HG03457 (cell line): ENCODE measurements at regions not wholly inside any gene's neighbourhood (a gene's known extent, or its start where the extent isn't known, plus 50 kb on each side); places are given as distances from the start of the nearest gene placed in this dataset.

ENCODE experiments used
- ATAC-seq: cut with Tn5 transposase; IDR thresholded peaks from one replicate; pipeline ENCODE4 v1.9.1; 2021; ENCODE audit warnings: moderate number of reproducible peaks; ENCODE audit not compliant: unreplicated experiment

- ATAC-seq = no peak
These were observed 203.7 kb upstream of the ZFHX3 start for GRCh38 chr16:73251608-73252007.

- ATAC-seq = no peak
These were observed 200.4 kb upstream of the ZFHX3 start for GRCh38 chr16:73248316-73248715.

GRCh38 chr16:73240920-73241319, 193.0 kb upstream of the ZFHX3 start:
- ATAC-seq = no peak

GRCh38 chr16:73237601-73238000, 189.7 kb upstream of the ZFHX3 start:
- no peak for ATAC-seq

GRCh38 chr16:73234496-73234895, 186.6 kb upstream of the ZFHX3 start:
- ATAC-seq = no peak

GRCh38 chr16:73233846-73234424, 186.0 kb upstream of the ZFHX3 start:
- no peak for ATAC-seq

- ATAC-seq = no peak
These were observed 185.4 kb upstream of the ZFHX3 start for GRCh38 chr16:73233329-73233765.

GRCh38 chr16:73232555-73233328, 184.8 kb upstream of the ZFHX3 start:
- ATAC-seq = no peak

- no peak for ATAC-seq
These were observed 184.1 kb upstream of the ZFHX3 start for GRCh38 chr16:73231944-73232554.

- ATAC-seq = no peak
These were observed 183.5 kb upstream of the ZFHX3 start for GRCh38 chr16:73231379-73231778.

GRCh38 chr16:73230651-73231050, 182.7 kb upstream of the ZFHX3 start:
- no peak for ATAC-seq

- ATAC-seq = no peak
These were observed 180.7 kb upstream of the ZFHX3 start for GRCh38 chr16:73228649-73229048.

- no peak for ATAC-seq
These were observed 178.7 kb upstream of the ZFHX3 start for GRCh38 chr16:73226675-73227074.

- no peak for ATAC-seq
These were observed 178.1 kb upstream of the ZFHX3 start for GRCh38 chr16:73225983-73226382.

GRCh38 chr16:73220836-73221235, 172.9 kb upstream of the ZFHX3 start:
- ATAC-seq = no peak

GRCh38 chr16:73219176-73219575, 171.2 kb upstream of the ZFHX3 start:
- ATAC-seq = no peak

GRCh38 chr16:73217654-73218053, 169.7 kb upstream of the ZFHX3 start:
- ATAC-seq = no peak

GRCh38 chr16:73216932-73217331, 169.0 kb upstream of the ZFHX3 start:
- ATAC-seq = no peak

- ATAC-seq = no peak
These were observed 167.9 kb upstream of the ZFHX3 start for GRCh38 chr16:73215678-73216377.

GRCh38 chr16:73214825-73215677, 167.1 kb upstream of the ZFHX3 start:
- no peak for ATAC-seq
